Neural crest cell (in vitro differentiated cells): ENCODE measurements at regions not wholly inside any gene's neighbourhood (a gene's known extent, or its start where the extent isn't known, plus 50 kb on each side); places are given as distances from the start of the nearest gene placed in this dataset.

Experiments
- DNase-seq: peaks from one replicate; pipeline ENCODE4 v3.0.0; 2021; ENCODE audit warnings: low read depth, mixed read lengths, low spot score
- H3K27ac Mint-ChIP-seq: one replicate; pipeline ENCODE4 v1.8.0; 2021; ENCODE audit warnings: mild to moderate bottlenecking, mixed read lengths; ENCODE audit not compliant: unreplicated experiment
- H3K27me3 Mint-ChIP-seq: 2 replicates; pipeline ENCODE4 v1.8.0; 2021; ENCODE audit warnings: low read depth, mild to moderate bottlenecking, mixed read lengths
- H3K36me3 Mint-ChIP-seq: 2 replicates; pipeline ENCODE4 v1.8.0; 2021; ENCODE audit warnings: low read depth, mild to moderate bottlenecking, mixed read lengths
- H3K4me1 Mint-ChIP-seq: 2 replicates; pipeline ENCODE4 v1.8.0; 2021; ENCODE audit warnings: mixed read lengths
- H3K4me3 Mint-ChIP-seq: one replicate; pipeline ENCODE4 v1.8.0; 2021; ENCODE audit warnings: mild to moderate bottlenecking, mixed read lengths
- H3K9me3 Mint-ChIP-seq: 2 replicates; pipeline ENCODE4 v1.8.0; 2021; ENCODE audit warnings: mixed read lengths
- TF ChIP-seq, protein P1 (sequence below): fragments of 200-600 bp; sonication (generic); conservative IDR thresholded peaks from 2 replicates; pipeline ENCODE4 v1.5.0; 2021; ENCODE audit warnings: antibody characterized with exemption, mild to moderate bottlenecking

DNA sequence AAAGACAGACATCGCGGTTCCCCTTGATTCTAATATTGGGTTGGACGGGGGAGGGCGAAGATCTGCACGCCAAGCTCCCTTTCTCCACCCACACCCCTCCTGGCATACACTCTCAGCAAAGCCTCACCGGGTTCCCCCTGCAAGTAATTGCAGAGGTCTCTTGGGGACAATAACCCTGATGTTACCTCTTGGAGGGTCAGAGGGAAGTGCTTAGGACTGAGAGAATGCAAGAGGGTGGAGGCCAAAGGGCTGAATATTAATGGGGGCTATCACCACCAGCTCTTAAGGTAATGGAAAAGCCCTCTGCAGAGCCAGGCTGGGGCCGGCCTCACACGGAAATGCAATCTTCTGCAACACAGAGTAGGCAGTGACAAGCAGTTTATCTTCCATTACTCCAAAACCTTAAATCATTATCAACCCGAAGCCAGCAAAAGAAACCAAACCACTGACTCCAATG lies 344.1 kb upstream of the GATB start:
- peaks cover 29% of the 10 kb centered on the region for H3K4me1 Mint-ChIP-seq
- H3K36me3 Mint-ChIP-seq, result no peaks in the 10 kb centered on the region
- H3K9me3 Mint-ChIP-seq, result no peaks in the 10 kb centered on the region
- peaks cover 3% of the 10 kb centered on the region for H3K27me3 Mint-ChIP-seq
- no peak overlapping the region for H3K27ac Mint-ChIP-seq
- no peak overlapping the region for H3K4me3 Mint-ChIP-seq
- TF ChIP-seq, protein P1, sequence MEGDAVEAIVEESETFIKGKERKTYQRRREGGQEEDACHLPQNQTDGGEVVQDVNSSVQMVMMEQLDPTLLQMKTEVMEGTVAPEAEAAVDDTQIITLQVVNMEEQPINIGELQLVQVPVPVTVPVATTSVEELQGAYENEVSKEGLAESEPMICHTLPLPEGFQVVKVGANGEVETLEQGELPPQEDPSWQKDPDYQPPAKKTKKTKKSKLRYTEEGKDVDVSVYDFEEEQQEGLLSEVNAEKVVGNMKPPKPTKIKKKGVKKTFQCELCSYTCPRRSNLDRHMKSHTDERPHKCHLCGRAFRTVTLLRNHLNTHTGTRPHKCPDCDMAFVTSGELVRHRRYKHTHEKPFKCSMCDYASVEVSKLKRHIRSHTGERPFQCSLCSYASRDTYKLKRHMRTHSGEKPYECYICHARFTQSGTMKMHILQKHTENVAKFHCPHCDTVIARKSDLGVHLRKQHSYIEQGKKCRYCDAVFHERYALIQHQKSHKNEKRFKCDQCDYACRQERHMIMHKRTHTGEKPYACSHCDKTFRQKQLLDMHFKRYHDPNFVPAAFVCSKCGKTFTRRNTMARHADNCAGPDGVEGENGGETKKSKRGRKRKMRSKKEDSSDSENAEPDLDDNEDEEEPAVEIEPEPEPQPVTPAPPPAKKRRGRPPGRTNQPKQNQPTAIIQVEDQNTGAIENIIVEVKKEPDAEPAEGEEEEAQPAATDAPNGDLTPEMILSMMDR, result no peak
- DNase-seq, result no peak

DNA sequence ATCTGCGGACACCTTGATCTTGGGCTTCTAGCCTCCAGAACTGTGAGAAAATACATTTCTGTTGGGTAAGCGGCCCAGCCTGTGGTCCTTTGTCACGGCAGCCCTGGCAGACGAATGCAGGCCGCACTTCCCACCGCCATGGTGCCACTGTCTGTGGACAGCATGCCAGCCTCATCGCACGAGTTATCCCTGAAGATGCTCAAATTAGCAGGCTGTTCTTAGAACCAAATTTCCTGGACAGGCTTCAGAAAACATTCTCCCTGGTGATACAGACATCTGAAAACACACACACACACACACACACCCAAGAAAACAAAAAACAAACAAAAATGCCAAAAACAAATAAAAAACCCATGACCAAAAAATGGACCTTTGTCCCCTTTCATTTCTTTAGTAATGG lies 343.5 kb upstream of the GATB start:
- DNase-seq, result no peak
- H3K36me3 Mint-ChIP-seq, result no peaks in the 10 kb centered on the region
- no peak overlapping the region for H3K27ac Mint-ChIP-seq
- no peak overlapping the region for H3K4me3 Mint-ChIP-seq
- H3K9me3 Mint-ChIP-seq, result no peaks in the 10 kb centered on the region
- TF ChIP-seq, protein P1, result no peak
- peaks cover 3% of the 10 kb centered on the region for H3K27me3 Mint-ChIP-seq
- H3K4me1 Mint-ChIP-seq, result peaks cover 29% of the 10 kb centered on the region

DNA sequence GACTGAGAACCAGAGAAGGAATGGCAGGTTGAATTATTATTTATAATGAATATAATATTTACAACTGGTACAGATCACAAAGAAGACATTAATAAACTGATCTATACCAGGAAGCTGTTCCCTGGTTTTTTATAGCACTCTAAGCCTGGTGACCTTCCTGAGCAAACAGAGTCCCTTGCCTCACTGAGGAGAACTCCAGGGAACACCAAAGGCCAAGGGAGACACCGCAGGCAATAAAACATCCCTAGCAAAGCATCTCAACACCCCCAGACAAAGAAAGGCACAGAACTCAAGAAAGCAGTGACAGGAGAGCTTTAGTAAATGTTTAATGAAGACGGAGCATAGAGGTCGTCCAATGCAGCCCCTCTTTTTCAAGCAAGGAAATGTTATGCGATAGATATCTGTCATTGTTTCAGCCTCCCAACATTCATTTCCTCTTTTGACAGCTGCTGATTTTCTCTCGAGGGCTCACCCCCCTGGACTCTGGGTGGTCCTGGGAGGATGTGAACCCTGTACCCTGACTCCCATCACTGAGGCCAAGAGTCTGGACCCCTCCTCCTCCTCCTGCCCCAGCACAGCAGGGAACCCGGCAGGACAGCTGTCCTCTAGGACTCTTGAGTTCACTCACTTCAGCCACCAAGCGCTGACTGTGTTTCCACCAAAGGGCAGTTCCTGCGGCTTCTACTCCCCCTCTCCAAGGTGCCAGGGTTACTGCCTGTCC lies 342.5 kb upstream of the GATB start:
- no peaks in the 10 kb centered on the region for H3K27me3 Mint-ChIP-seq

DNA sequence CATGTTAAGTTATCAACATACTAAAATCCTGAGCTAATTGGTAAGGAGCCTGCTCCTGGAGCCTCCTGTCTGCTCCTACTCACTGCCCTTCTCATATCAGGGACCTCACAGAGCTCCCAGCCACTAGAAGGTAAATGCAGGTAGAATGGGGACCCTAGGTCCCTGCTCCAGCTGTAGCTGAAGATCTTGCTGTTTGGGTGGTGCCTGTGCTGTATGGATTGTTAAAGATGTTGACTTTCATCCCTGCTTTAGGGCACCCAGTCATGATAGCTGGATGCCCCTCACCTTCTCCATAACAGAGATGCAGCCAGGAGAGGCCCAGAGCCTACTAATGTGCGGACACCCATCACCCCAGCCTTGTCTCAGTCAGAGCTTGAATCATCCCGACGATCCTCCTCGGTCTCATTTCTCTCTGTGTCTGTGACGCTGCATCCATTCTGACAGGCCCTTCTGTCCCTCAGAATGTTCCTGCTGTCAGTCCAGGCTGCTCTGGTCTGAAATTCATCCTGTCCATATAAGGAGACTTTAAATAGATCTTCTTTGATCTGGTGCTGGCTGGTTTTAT lies 341.7 kb upstream of the GATB start:
- Mint-ChIP-seq H3K4me3 (no peak overlapping the region), H3K27ac (no peak overlapping the region), H3K36me3 (no peaks in the 10 kb centered on the region), H3K4me1 (peaks cover 26% of the 10 kb centered on the region), H3K9me3 (no peaks in the 10 kb centered on the region), H3K27me3 (no peaks in the 10 kb centered on the region)
- TF ChIP-seq, protein P1, result no peak
- DNase-seq, result no peak

More for the DNA sequence above, 342.5 kb upstream of the GATB start:
- no peak for DNase-seq
- Mint-ChIP-seq H3K36me3 (no peaks in the 10 kb centered on the region), H3K4me1 (peaks cover 29% of the 10 kb centered on the region), H3K27ac (no peak overlapping the region), H3K9me3 (no peaks in the 10 kb centered on the region), H3K4me3 (no peak overlapping the region)
- TF ChIP-seq, protein P1, result no peak

DNA sequence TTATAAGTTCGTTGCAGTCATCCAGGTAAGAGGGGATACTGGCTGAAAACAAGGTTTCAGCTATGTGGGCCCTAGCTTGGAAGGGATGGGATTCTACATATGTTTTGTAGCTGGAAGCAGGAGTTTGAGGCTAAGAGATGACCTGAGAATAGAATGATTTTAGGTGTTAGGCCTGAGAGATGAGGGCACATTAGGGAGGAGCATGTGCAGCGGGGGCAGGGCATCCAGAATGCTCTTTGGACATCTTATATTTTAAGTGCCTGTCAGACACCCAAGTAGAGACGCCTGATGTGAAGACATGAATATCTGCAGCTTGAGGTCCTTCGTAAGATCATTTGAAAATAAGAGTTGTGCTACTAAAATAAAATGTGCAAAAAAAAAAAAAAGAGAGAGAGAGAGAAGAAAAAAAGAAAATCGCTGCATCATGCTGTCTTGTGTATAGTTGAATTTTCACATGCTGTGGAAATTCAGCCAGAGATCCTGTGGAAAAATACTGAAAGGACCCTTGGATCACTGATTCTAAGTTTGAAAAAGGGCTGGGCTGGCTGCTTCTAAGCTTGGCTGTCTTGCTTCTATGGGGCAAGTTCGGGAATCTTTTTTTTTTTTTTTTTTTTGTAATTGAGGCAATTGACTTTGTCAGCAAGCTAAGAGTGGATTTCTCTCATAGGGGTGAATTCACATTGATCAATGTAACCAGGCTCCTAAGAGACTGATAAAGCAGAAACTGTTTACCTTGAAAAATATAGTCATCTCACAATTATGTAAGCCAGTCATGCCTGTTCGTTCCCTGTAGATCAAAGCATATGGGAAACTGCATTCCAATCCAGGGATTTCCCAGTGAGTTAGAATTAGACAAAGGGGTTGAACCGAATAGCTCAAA lies 341.0 kb upstream of the GATB start:
- DNase-seq, result no peak
- Mint-ChIP-seq H3K27me3 (no peaks in the 10 kb centered on the region), H3K36me3 (no peaks in the 10 kb centered on the region), H3K27ac (no peak overlapping the region), H3K9me3 (no peaks in the 10 kb centered on the region), H3K4me3 (no peak overlapping the region), H3K4me1 (peaks cover 24% of the 10 kb centered on the region)
- TF ChIP-seq, protein P1, result no peak
